Tibial nerve (tissue), 4 donors: ENCODE measurements at regions not wholly inside any gene's neighbourhood (a gene's known extent, or its start where the extent isn't known, plus 50 kb on each side); places are given as distances from the start of the nearest gene placed in this dataset.

ENCODE experiments used
- DNase-seq, 2 donors: peaks; one replicate each; pipeline ENCODE4 v3.0.0-alpha.2; 2019; ENCODE audit warnings: low spot score in 2 of 2
- H3K27ac ChIP-seq, 4 donors: fragments of 200-600 bp; sonication (generic) in 3 of 4; one replicate each; pipeline ENCODE4 v1.5.1; 2017 to 2019; ENCODE audit warnings: mild to moderate bottlenecking in 1 of 4
- H3K27me3 ChIP-seq, 2 donors: fragments of 200-600 bp; sonication (generic) in 1 of 2; one replicate each; pipeline versions ENCODE4 v1.5.1 to v1.6.0; 2017 to 2019
- H3K36me3 ChIP-seq, 3 donors: fragments of 200-600 bp; sonication (generic); one replicate each; pipeline ENCODE4 v1.5.1; 2018 to 2019
- H3K4me1 ChIP-seq, 4 donors: fragments of 200-600 bp; sonication (generic) in 3 of 4; one replicate each; pipeline ENCODE4 v1.5.1; 2017 to 2019
- H3K4me3 ChIP-seq, 4 donors: fragments of 200-600 bp; sonication (generic) in 3 of 4; one replicate each; pipeline ENCODE4 v1.5.1; 2017 to 2019; ENCODE audit warnings: mild to moderate bottlenecking in 1 of 4, moderate library complexity in 1 of 4
- H3K9me3 ChIP-seq, 4 donors: fragments of 200-600 bp; sonication (generic) in 3 of 4; one replicate each; pipeline ENCODE4 v1.5.1; 2017 to 2019
- CTCF ChIP-seq, 5 experiments: fragments of 200-600 bp in 3 of 5; fragments of 450-650 bp in 2 of 5; sonication (generic) in 3 of 5; IDR thresholded peaks; one replicate each; pipeline ENCODE4 v1.5.1; 2016 to 2019; ENCODE audit warnings: antibody characterized with exemption in 5 of 5, mild to moderate bottlenecking in 3 of 5, moderate library complexity in 2 of 5
- EP300 ChIP-seq, 2 donors: sonication (generic); formaldehyde crosslinking; IDR thresholded peaks; one replicate each; pipeline ENCODE4 v1.6.1; 2017; ENCODE audit warnings: antibody characterized with exemption in 2 of 2, mild to moderate bottlenecking in 1 of 2
- POLR2A ChIP-seq, 2 donors: fragments of 450-650 bp; IDR thresholded peaks; one replicate each; pipeline ENCODE4 v1.6.1; 2017; ENCODE audit warnings: antibody characterized with exemption in 2 of 2, mild to moderate bottlenecking in 2 of 2, moderate library complexity in 2 of 2
- WGBS, 2 donors: methylation state at CpG; one replicate each; pipeline ENCODE4 v1.1.5; 2018; 5-methylcytosine and 5-hydroxymethylcytosine counted together

DNA sequence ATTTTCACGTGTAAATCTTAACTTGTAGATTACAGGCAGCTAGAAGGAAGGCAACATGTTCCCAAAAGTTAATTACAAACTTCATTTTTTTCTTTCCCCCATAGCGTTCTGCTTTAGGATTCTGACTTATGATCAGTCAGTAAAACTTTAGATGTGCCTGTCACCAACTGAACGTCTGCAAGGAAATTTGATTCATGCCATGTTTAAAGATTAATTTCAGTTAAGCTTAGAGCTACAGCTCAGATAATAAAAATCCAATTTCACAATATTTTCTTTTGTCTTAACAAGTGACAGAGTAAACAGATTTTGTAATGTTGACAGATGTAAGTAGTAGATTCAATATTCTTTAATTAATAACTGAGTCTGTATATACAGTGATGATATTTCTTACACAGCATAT, 253.1 kb downstream of the NFKBIZ start:
- DNase-seq: no peak
- no peak for TF ChIP-seq CTCF (IDR thresholded peaks at IDR 0.05)
- TF ChIP-seq EP300 (IDR thresholded peaks at IDR 0.05): no peak
- no peak for TF ChIP-seq POLR2A (IDR thresholded peaks at IDR 0.05)
- H3K36me3 ChIP-seq: no peaks in the 10 kb centered on the region

DNA sequence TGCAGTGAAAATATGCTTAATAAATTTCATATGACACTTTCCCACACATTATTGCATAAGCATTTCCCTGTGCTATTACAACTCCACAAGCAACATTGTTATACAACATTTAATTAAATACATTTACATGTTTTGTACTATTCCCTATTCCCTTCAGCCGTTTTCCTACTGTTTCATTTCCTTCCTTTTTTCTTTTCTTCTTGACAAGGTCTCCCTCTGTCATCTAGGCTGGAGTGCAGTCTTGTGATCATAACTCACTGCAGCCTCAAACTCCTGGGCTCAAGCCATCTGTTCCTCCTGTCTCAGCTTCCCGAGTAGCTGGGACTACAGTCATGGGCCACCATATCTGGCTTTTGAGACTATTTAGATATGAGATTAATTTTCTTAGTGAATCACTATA, 254.7 kb downstream of the NFKBIZ start:
- H3K9me3 ChIP-seq: peaks cover 0 to 14% (median 1%) of the 10 kb centered on the region in 4 donors
- TF ChIP-seq POLR2A (IDR thresholded peaks at IDR 0.05) (no peak), EP300 (IDR thresholded peaks at IDR 0.05) (no peak), CTCF (IDR thresholded peaks at IDR 0.05) (no peak)
- H3K27ac ChIP-seq: no peak overlapping the region
- no peaks in the 10 kb centered on the region for H3K27me3 ChIP-seq
- WGBS, 2 donors: 43% methylated on average over 2 of the region's 2 CpGs
- no peaks in the 10 kb centered on the region for H3K36me3 ChIP-seq
- no peak for DNase-seq
- no peaks in the 10 kb centered on the region for H3K4me1 ChIP-seq
- no peak overlapping the region for H3K4me3 ChIP-seq

More for the DNA sequence above, 253.1 kb downstream of the NFKBIZ start:
- H3K4me3 ChIP-seq: no peak overlapping the region
- no peaks in the 10 kb centered on the region for H3K27me3 ChIP-seq
- H3K27ac ChIP-seq: no peak overlapping the region
- WGBS, 2 donors: 54 to 60% methylated on average over 3 of the region's 3 CpGs
- peaks cover 0 to 5% (median 0%) of the 10 kb centered on the region in 4 donors for H3K9me3 ChIP-seq
- no peaks in the 10 kb centered on the region for H3K4me1 ChIP-seq

DNA sequence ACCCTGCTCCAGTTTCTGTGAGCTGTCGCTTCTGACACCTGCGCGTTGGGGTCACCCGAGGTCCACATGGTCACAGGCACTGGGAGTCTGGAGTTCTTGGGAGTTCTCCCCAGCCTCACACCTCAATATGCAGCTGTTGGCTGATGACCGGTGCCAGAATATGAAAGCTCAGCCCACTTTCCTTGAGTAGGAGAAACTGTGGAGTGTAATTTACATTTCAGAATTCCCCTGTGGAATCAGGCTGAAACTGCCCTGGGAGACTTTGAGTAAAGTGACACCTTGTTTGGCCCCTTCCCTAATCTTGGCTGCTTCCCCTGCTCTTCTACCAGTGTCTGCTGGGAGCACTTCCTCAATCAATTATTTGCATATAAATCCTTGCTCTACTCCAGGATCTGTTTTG, 255.9 kb downstream of the NFKBIZ start:
- Histone ChIP-seq H3K27me3 (no peaks in the 10 kb centered on the region), H3K36me3 (no peaks in the 10 kb centered on the region), H3K27ac (no peak overlapping the region), H3K9me3 (peaks cover 0 to 14% (median 1%) of the 10 kb centered on the region in 4 donors), H3K4me3 (no peak overlapping the region), H3K4me1 (no peaks in the 10 kb centered on the region)
- no peak for DNase-seq
- WGBS, 2 donors: 81 to 82% methylated on average over 5 of the region's 5 CpGs
- no peak for TF ChIP-seq EP300 (IDR thresholded peaks at IDR 0.05)
- no peak for TF ChIP-seq POLR2A (IDR thresholded peaks at IDR 0.05)
- TF ChIP-seq CTCF (IDR thresholded peaks at IDR 0.05): no peak

DNA sequence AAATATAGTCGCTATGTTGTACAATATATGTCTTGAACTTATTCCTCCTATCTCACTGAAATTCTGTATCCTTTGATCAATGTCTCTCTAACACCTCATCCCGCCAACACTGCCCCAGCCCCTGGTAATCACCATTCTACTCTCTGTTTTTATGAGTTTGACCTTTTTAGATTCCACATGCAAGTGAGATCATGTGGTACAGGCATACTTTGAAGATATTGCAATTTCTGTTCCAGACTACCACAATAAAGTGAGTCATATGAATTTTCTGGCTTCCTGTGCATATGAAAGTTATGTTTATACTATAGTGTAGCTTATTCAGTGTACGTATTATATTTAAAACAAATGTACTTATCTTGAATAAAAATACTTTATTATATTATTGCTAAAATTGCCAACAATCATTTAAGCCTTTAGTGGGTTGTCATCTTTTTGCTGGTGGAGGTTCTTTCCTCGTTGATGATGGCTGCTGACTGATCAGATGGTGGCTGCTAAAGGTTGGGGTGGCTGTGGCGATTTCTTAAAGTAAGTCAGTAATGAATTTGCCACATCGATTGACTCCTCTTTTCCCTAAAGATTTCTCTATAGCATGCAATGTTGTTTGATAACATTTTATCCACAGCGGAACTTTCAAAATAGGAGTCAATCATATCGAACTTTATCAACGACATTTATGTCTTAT, 257.2 kb downstream of the NFKBIZ start:
- Histone ChIP-seq H3K4me3 (no peak overlapping the region), H3K27me3 (no peaks in the 10 kb centered on the region), H3K9me3 (peaks cover 0 to 14% (median 1%) of the 10 kb centered on the region in 4 donors), H3K36me3 (no peaks in the 10 kb centered on the region), H3K4me1 (no peaks in the 10 kb centered on the region), H3K27ac (no peak overlapping the region)
- no peak for DNase-seq
- WGBS, 2 donors: 88 to 89% methylated on average over 9 of the region's 9 CpGs
- TF ChIP-seq POLR2A (IDR thresholded peaks at IDR 0.05): no peak
- no peak for TF ChIP-seq CTCF (IDR thresholded peaks at IDR 0.05)
- TF ChIP-seq EP300 (IDR thresholded peaks at IDR 0.05): no peak

DNA sequence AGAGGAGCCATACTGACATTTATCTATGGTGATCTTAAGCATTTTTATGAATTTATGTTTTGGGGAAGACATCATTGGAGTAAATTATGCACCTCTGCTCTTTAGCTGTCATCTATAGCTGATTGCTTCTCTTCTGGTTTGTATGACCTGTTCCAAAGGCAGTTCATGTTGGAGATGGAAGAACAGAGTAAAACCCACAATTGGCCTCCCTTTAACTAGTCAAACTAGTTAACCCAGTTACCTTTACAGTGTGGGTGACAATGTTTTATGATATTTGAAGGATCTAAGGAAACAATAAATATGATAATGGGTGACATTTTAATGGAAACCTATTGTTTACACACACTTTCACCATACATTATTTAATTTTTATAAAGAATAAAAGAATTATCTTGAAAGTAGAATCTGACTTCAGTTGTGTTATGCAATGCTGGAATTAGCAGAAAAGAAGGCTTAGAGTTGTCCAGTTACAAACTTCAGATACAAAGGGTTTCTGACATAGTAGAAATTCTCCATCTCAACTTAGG, 263.5 kb downstream of the NFKBIZ start:
- H3K27me3 ChIP-seq: no peaks in the 10 kb centered on the region
- peaks cover 0 to 5% (median 1%) of the 10 kb centered on the region in 4 donors for H3K9me3 ChIP-seq
- H3K27ac ChIP-seq: no peak overlapping the region
- no peaks in the 10 kb centered on the region for H3K4me1 ChIP-seq
- H3K36me3 ChIP-seq: no peaks in the 10 kb centered on the region
- no peak for DNase-seq
- TF ChIP-seq CTCF (IDR thresholded peaks at IDR 0.05): no peak
- no peak for TF ChIP-seq EP300 (IDR thresholded peaks at IDR 0.05)
- no peak for TF ChIP-seq POLR2A (IDR thresholded peaks at IDR 0.05)
- no peak overlapping the region for H3K4me3 ChIP-seq
